Adrenal gland (tissue), 5 donors: ENCODE measurements at regions not wholly inside any gene's neighbourhood (a gene's known extent, or its start where the extent isn't known, plus 50 kb on each side); places are given as distances from the start of the nearest gene placed in this dataset.

Experiments used
- POLR2A ChIP-seq, 2 donors: fragments of 450-650 bp; IDR thresholded peaks; one replicate each; pipeline ENCODE4 v1.6.1; 2017; ENCODE audit warnings: antibody characterized with exemption in 2 of 2, mild to moderate bottlenecking in 2 of 2, moderate library complexity in 1 of 2
- TF ChIP-seq, protein P1 (sequence below), 6 experiments: fragments of 450-650 bp in 4 of 6; fragments of 200-600 bp in 2 of 6; sonication (generic) in 1 of 6; IDR thresholded peaks; 1 replicate in 5 of 6; 2 replicates in 1 of 6; pipeline versions ENCODE4 v1.5.1 to v1.8.0; 2016 to 2021; ENCODE audit warnings: antibody characterized with exemption in 6 of 6, mild to moderate bottlenecking in 2 of 6, moderate library complexity in 1 of 6
- donor health status: DM: no; HTN: no; CAD: no.

DNA sequence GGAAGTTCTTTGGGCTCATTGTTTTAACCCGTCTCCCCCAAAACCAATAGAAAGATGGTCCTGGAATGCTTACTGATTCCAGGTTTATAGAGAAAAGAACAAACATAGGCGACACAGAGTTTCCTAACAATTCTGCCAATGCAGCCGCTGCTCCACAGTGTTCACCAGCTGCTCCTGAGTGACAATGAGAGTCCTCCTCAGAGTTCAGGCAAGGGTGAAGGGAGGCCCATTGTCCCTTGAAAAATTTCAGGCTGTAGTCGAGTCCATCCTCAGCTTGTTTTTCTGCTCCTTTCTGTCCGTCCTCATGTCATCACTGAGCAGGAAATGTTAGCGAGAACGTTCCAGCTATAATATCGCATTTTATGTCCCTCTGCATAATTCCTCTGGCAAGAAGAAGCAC, 537.6 kb downstream of the TCERG1L start:
- no peak for TF ChIP-seq POLR2A (IDR thresholded peaks at IDR 0.05)
- TF ChIP-seq, protein P1, sequence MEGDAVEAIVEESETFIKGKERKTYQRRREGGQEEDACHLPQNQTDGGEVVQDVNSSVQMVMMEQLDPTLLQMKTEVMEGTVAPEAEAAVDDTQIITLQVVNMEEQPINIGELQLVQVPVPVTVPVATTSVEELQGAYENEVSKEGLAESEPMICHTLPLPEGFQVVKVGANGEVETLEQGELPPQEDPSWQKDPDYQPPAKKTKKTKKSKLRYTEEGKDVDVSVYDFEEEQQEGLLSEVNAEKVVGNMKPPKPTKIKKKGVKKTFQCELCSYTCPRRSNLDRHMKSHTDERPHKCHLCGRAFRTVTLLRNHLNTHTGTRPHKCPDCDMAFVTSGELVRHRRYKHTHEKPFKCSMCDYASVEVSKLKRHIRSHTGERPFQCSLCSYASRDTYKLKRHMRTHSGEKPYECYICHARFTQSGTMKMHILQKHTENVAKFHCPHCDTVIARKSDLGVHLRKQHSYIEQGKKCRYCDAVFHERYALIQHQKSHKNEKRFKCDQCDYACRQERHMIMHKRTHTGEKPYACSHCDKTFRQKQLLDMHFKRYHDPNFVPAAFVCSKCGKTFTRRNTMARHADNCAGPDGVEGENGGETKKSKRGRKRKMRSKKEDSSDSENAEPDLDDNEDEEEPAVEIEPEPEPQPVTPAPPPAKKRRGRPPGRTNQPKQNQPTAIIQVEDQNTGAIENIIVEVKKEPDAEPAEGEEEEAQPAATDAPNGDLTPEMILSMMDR (IDR thresholded peaks at IDR 0.05), result no peak
